Fibroblast of lung (primary cell): ENCODE measurements at regions not wholly inside any gene's neighbourhood (a gene's known extent, or its start where the extent isn't known, plus 50 kb on each side); places are given as distances from the start of the nearest gene placed in this dataset.

Source experiments
- DNase-seq, 2 donors: peaks; one replicate each; pipeline versions ENCODE4 v3.0.0 to v3.0.0-alpha.2; 2010; ENCODE audit warnings: low read depth in 2 of 2
- H2AFZ ChIP-seq: 2 replicates; pipeline ENCODE4 v1.5.1; 2012; ENCODE audit warnings: low read length, control low read depth, inconsistent platforms
- H3K27ac ChIP-seq: 2 replicates; pipeline ENCODE4 v1.5.1; 2011; ENCODE audit warnings: low read length, control low read depth; ENCODE audit not compliant: insufficient read depth
- H3K27me3 ChIP-seq: 2 replicates; pipeline ENCODE4 v1.5.1; 2011; ENCODE audit warnings: mild to moderate bottlenecking, low read length; ENCODE audit not compliant: control insufficient read depth, insufficient read depth
- H3K36me3 ChIP-seq: 2 replicates; pipeline ENCODE4 v1.5.1; 2011; ENCODE audit warnings: low read length; ENCODE audit not compliant: control insufficient read depth, insufficient read depth
- H3K4me1 ChIP-seq: 2 replicates; pipeline ENCODE4 v1.5.1; 2011; ENCODE audit warnings: low read length; ENCODE audit not compliant: control insufficient read depth, insufficient read depth; ENCODE audit errors: extremely low read depth
- H3K4me2 ChIP-seq: 2 replicates; pipeline ENCODE4 v1.5.1; 2011; ENCODE audit warnings: low read length, control low read depth; ENCODE audit not compliant: insufficient read depth; ENCODE audit errors: extremely low read depth
- H3K4me3 ChIP-seq, 4 experiments: fragments of 200-600 bp in 1 of 4; sonication (generic) in 1 of 4; replicated peaks in 1 of 4; 2 replicates each; pipeline ENCODE4 v1.5.1; 2011 to 2016; ENCODE audit warnings: low read length in 4 of 4, low read depth in 3 of 4, mild to moderate bottlenecking in 3 of 4, control low read depth in 2 of 4, inconsistent platforms in 1 of 4, mixed read lengths in 1 of 4; ENCODE audit not compliant: insufficient read depth in 1 of 4; ENCODE audit errors: control extremely low read depth in 1 of 4
- H3K79me2 ChIP-seq: 2 replicates; pipeline ENCODE4 v1.5.1; 2012; ENCODE audit warnings: mild to moderate bottlenecking, low read length, inconsistent platforms; ENCODE audit not compliant: control insufficient read depth, insufficient read depth
- H3K9ac ChIP-seq: 2 replicates; pipeline ENCODE4 v1.5.1; 2011; ENCODE audit warnings: mild to moderate bottlenecking, low read length, control low read depth; ENCODE audit not compliant: insufficient read depth
- H3K9me3 ChIP-seq: 2 replicates; pipeline ENCODE4 v1.5.1; 2012; ENCODE audit warnings: low read depth, low read length; ENCODE audit not compliant: control insufficient read depth, insufficient read depth
- H4K20me1 ChIP-seq: 2 replicates; pipeline ENCODE4 v1.5.1; 2011; ENCODE audit warnings: low read length; ENCODE audit not compliant: control insufficient read depth, insufficient read depth; ENCODE audit errors: extremely low read depth
- EZH2 ChIP-seq: IDR thresholded peaks from 2 replicates; pipeline ENCODE4 v1.5.1; 2012; ENCODE audit warnings: low read length, control low read depth, mild to moderate bottlenecking; ENCODE audit errors: missing control alignments
- TF ChIP-seq, protein P1 (sequence below), 2 donors: IDR thresholded peaks in 1 of 2; conservative IDR thresholded peaks in 1 of 2; 1 replicate in 1 of 2; 2 replicates in 1 of 2; pipeline ENCODE4 v1.5.1; 2011 to 2012; ENCODE audit warnings: low read length in 2 of 2, control low read depth in 1 of 2, inconsistent platforms in 1 of 2, low read depth in 1 of 2, mild to moderate bottlenecking in 1 of 2

DNA sequence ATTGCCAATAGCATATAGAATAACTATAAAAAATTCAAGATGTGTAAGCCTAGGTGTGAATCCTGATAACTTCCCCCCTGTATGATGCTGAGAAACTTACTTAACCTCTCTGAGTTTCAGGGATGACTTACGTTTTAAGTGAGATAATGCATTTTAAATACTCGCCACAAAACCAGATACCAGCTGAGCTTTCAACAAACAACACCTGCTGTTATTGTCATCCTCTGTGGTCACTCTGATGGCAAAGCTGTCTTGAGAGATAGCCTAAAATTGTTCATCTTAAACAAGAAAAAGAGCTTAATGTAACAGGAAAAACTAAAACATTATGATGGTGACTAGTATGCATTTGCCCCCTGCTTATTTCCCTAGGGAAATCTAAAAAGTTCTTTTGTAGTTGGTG is 131.5 kb downstream of the RAD51AP2 start:
- H4K20me1 ChIP-seq: no peaks in the 10 kb centered on the region
- no peaks in the 10 kb centered on the region for H3K9me3 ChIP-seq
- H3K27me3 ChIP-seq: no peaks in the 10 kb centered on the region
- H3K79me2 ChIP-seq: no peaks in the 10 kb centered on the region
- no peak overlapping the region for H3K4me3 ChIP-seq
- TF ChIP-seq EZH2: no peak
- TF ChIP-seq, protein P1, sequence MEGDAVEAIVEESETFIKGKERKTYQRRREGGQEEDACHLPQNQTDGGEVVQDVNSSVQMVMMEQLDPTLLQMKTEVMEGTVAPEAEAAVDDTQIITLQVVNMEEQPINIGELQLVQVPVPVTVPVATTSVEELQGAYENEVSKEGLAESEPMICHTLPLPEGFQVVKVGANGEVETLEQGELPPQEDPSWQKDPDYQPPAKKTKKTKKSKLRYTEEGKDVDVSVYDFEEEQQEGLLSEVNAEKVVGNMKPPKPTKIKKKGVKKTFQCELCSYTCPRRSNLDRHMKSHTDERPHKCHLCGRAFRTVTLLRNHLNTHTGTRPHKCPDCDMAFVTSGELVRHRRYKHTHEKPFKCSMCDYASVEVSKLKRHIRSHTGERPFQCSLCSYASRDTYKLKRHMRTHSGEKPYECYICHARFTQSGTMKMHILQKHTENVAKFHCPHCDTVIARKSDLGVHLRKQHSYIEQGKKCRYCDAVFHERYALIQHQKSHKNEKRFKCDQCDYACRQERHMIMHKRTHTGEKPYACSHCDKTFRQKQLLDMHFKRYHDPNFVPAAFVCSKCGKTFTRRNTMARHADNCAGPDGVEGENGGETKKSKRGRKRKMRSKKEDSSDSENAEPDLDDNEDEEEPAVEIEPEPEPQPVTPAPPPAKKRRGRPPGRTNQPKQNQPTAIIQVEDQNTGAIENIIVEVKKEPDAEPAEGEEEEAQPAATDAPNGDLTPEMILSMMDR (conservative IDR thresholded peaks at IDR 0.05 in 1 of 2, IDR thresholded peaks at IDR 0.05 in 1 of 2; ENCODE audit: low read depth in 1 of 2, low read length in 2 of 2): no peak
- no peak overlapping the region for H3K9ac ChIP-seq
- no peak overlapping the region for H3K27ac ChIP-seq
- no peak overlapping the region for H3K4me2 ChIP-seq
- no peak for DNase-seq
- no peaks in the 10 kb centered on the region for H3K36me3 ChIP-seq
- no peak overlapping the region for H2AFZ ChIP-seq
- H3K4me1 ChIP-seq: no peaks in the 10 kb centered on the region

DNA sequence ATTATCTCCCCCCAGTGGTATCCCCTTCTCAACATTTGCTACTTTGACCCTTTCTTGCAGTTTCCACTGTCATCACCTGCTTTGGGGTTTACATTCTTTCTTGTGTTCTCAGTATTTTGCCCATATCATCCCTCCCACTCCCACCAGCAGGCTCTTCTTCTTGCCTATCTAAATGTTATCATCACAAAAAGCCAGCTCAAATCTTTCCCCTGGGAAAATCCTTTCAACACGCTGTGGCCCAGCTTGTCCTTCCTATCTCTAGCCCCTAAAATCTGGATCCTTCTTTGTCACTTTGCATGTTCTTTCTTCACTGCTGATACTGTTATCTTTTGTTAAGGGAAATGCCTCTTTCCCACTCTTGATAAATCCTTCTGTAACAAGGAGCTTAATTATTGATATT is 138.2 kb downstream of the RAD51AP2 start:
- Histone ChIP-seq H2AFZ (no peak overlapping the region), H3K27ac (no peak overlapping the region)
- DNase-seq: no peak

DNA sequence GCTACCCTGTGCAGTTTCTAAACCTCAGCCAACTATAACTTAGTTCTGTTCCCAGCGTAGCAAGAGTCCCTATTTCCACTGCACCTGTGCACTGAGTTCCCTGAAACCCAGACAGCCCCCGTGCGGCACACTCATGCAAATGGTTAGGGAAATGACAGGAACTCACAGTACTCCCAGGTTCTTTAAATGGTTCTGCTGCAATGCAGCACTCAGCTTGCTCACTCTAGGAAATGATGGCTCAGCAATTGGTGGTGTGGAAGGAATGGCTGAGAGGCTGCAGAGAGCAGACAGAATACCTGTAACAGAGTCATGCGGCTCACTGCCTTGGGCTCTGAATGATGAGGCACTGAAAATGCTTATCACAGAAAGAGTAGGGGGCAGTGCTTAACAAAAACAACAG is 143.0 kb downstream of the RAD51AP2 start:
- no peak for TF ChIP-seq EZH2
- H3K4me1 ChIP-seq: no peaks in the 10 kb centered on the region
- no peaks in the 10 kb centered on the region for H3K36me3 ChIP-seq
- H2AFZ ChIP-seq: no peak overlapping the region
- DNase-seq: peak in 1 of 2 donors; percentile 44
- H3K4me3 ChIP-seq: no peak overlapping the region
- H4K20me1 ChIP-seq: no peaks in the 10 kb centered on the region
- no peaks in the 10 kb centered on the region for H3K27me3 ChIP-seq
- H3K27ac ChIP-seq: no peak overlapping the region
- no peak overlapping the region for H3K9ac ChIP-seq
- no peaks in the 10 kb centered on the region for H3K9me3 ChIP-seq
- H3K79me2 ChIP-seq: no peaks in the 10 kb centered on the region
- no peak overlapping the region for H3K4me2 ChIP-seq

More for the DNA sequence above, 138.2 kb downstream of the RAD51AP2 start:
- TF ChIP-seq, protein P1 (conservative IDR thresholded peaks at IDR 0.05 in 1 of 2, IDR thresholded peaks at IDR 0.05 in 1 of 2; ENCODE audit: low read depth in 1 of 2, low read length in 2 of 2): no peak
- TF ChIP-seq EZH2: no peak
- H3K27me3 ChIP-seq: no peaks in the 10 kb centered on the region
- H3K4me2 ChIP-seq: no peak overlapping the region
- no peak overlapping the region for H3K9ac ChIP-seq
- H3K4me3 ChIP-seq: no peak overlapping the region
- no peaks in the 10 kb centered on the region for H3K79me2 ChIP-seq
- no peaks in the 10 kb centered on the region for H3K36me3 ChIP-seq
- no peaks in the 10 kb centered on the region for H3K9me3 ChIP-seq
- H4K20me1 ChIP-seq: no peaks in the 10 kb centered on the region
- no peaks in the 10 kb centered on the region for H3K4me1 ChIP-seq
